GM18870 (cell line): ENCODE measurements at regions not wholly inside any gene's neighbourhood (a gene's known extent, or its start where the extent isn't known, plus 50 kb on each side); places are given as distances from the start of the nearest gene placed in this dataset.
"Not testable (repeated sequence)": the region's sequence is repeated elsewhere in the genome, so short reads cannot be mapped to it uniquely, and the experiment has no call there.

Source experiments
- ATAC-seq: cut with Tn5 transposase; IDR thresholded peaks from one replicate; pipeline ENCODE4 v1.9.1; 2021; ENCODE audit warnings: moderate library complexity; ENCODE audit not compliant: unreplicated experiment

- ATAC-seq = no peak
Observed at GRCh38 chrX:113390531-113390930, 549.9 kb upstream of the AMOT start.

GRCh38 chrX:113389846-113390245, 549.2 kb upstream of the AMOT start:
- ATAC-seq = no peak

GRCh38 chrX:113384628-113385027, 544.0 kb upstream of the AMOT start:
- no peak for ATAC-seq

GRCh38 chrX:113373421-113373820, 532.8 kb upstream of the AMOT start:
- not testable (repeated sequence) for ATAC-seq

- no peak for ATAC-seq
Observed at GRCh38 chrX:113370006-113370405, 529.4 kb upstream of the AMOT start.

- ATAC-seq = no peak
Observed at GRCh38 chrX:113369056-113369455, 528.4 kb upstream of the AMOT start.

GRCh38 chrX:113353134-113353533, 512.5 kb upstream of the AMOT start:
- no peak for ATAC-seq

GRCh38 chrX:113330416-113330815, 489.8 kb upstream of the AMOT start:
- no peak for ATAC-seq

GRCh38 chrX:113315927-113316326, 475.3 kb upstream of the AMOT start:
- no peak for ATAC-seq

GRCh38 chrX:113305496-113305895, 464.9 kb upstream of the AMOT start:
- ATAC-seq = no peak

GRCh38 chrX:113300580-113300979, 459.9 kb upstream of the AMOT start:
- ATAC-seq = no peak

- no peak for ATAC-seq
Observed at GRCh38 chrX:113297437-113297836, 456.8 kb upstream of the AMOT start.

- ATAC-seq = no peak
Observed at GRCh38 chrX:113289503-113289902, 448.9 kb upstream of the AMOT start.

- no peak for ATAC-seq
Observed at GRCh38 chrX:113287761-113288160, 447.1 kb upstream of the AMOT start.

GRCh38 chrX:113275804-113276203, 435.2 kb upstream of the AMOT start:
- ATAC-seq = no peak

GRCh38 chrX:113274791-113275190, 434.2 kb upstream of the AMOT start:
- no peak for ATAC-seq

- no peak for ATAC-seq
Observed at GRCh38 chrX:113274345-113274744, 433.7 kb upstream of the AMOT start.

GRCh38 chrX:113269203-113269602, 428.6 kb upstream of the AMOT start:
- no peak for ATAC-seq

GRCh38 chrX:113260474-113260873, 419.8 kb upstream of the AMOT start:
- no peak for ATAC-seq

- ATAC-seq = no peak
Observed at GRCh38 chrX:113222305-113222704, 381.7 kb upstream of the AMOT start.

- ATAC-seq = no peak
Observed at GRCh38 chrX:113212052-113212451, 371.4 kb upstream of the AMOT start.

GRCh38 chrX:113202601-113203000, 362.0 kb upstream of the AMOT start:
- no peak for ATAC-seq

GRCh38 chrX:113195949-113196348, 355.3 kb upstream of the AMOT start:
- no peak for ATAC-seq

GRCh38 chrX:113192418-113192817, 351.8 kb upstream of the AMOT start:
- no peak for ATAC-seq
